ENCODE measurements at regions not wholly inside any gene's neighbourhood (a gene's known extent, or its start where the extent isn't known, plus 50 kb on each side); places are given as distances from the start of the nearest gene placed in this dataset.

GRCh38 chr5:174436750-174437149 lies 287.6 kb upstream of the MSX2 start:
- in situ Hi-C loops (cut with MboI; ENCODE audit: low sequenced_read_pairs in 4 of 4) = no loop called here
- Histone ChIP-seq H3K36me3 (no peaks in the 10 kb centered on the region), H3K27me3 (peaks cover 0 to 6% (median 0%) of the 10 kb centered on the region in 3 donors), H3K27ac (no peak overlapping the region), H3K4me3 (no peak overlapping the region), H3K4me1 (no peaks in the 10 kb centered on the region), H3K9me3 (no peaks in the 10 kb centered on the region)
- DNase-seq = no peak
- TF ChIP-seq POLR2A (IDR thresholded peaks at IDR 0.05) (no peak), CTCF (IDR thresholded peaks at IDR 0.05 in 4 of 5, conservative IDR thresholded peaks at IDR 0.05 in 1 of 5) (no peak)
- intact Hi-C loops (cut with DNase I; ENCODE audit: low total_unique reads) = no loop called here
- no peak for ATAC-seq

- H3K9me3 ChIP-seq = no peaks in the 10 kb centered on the region
- ATAC-seq (no peak), DNase-seq (no peak)
- in situ Hi-C loops (cut with MboI; ENCODE audit: low sequenced_read_pairs in 4 of 4) = no loop called here
- H3K36me3 ChIP-seq = no peaks in the 10 kb centered on the region
- TF ChIP-seq POLR2A (IDR thresholded peaks at IDR 0.05) = no peak
- TF ChIP-seq CTCF (IDR thresholded peaks at IDR 0.05 in 4 of 5, conservative IDR thresholded peaks at IDR 0.05 in 1 of 5) = no peak
- intact Hi-C loops (cut with DNase I; ENCODE audit: low total_unique reads) = no loop called here
- no peak overlapping the region for H3K27ac ChIP-seq
- no peaks in the 10 kb centered on the region for H3K4me1 ChIP-seq
- no peaks in the 10 kb centered on the region for H3K27me3 ChIP-seq
- H3K4me3 ChIP-seq = no peak overlapping the region
These were observed 279.7 kb upstream of the MSX2 start for GRCh38 chr5:174444479-174445188.

- ATAC-seq = no peak
- peaks cover 0 to 4% (median 0%) of the 10 kb centered on the region in 3 donors for H3K27me3 ChIP-seq
These were observed 277.9 kb upstream of the MSX2 start for GRCh38 chr5:174446446-174446845.

GRCh38 chr5:174446988-174447387 lies 277.4 kb upstream of the MSX2 start:
- H3K4me3 ChIP-seq = no peak overlapping the region
- no peak for TF ChIP-seq POLR2A (IDR thresholded peaks at IDR 0.05)
- TF ChIP-seq CTCF (IDR thresholded peaks at IDR 0.05 in 4 of 5, conservative IDR thresholded peaks at IDR 0.05 in 1 of 5) = no peak
- H3K36me3 ChIP-seq = no peaks in the 10 kb centered on the region
- DNase-seq = no peak
- in situ Hi-C loops (cut with MboI; ENCODE audit: low sequenced_read_pairs in 4 of 4) = no loop called here
- no peak for ATAC-seq
- no peaks in the 10 kb centered on the region for H3K9me3 ChIP-seq
- no peaks in the 10 kb centered on the region for H3K4me1 ChIP-seq
- intact Hi-C loops (cut with DNase I; ENCODE audit: low total_unique reads) = no loop called here
- no peak overlapping the region for H3K27ac ChIP-seq
- peaks cover 0 to 4% (median 0%) of the 10 kb centered on the region in 3 donors for H3K27me3 ChIP-seq

More at GRCh38 chr5:174446446-174446845, 277.9 kb upstream of the MSX2 start:
- intact Hi-C loops (cut with DNase I; ENCODE audit: low total_unique reads) (no loop called here), in situ Hi-C loops (cut with MboI; ENCODE audit: low sequenced_read_pairs in 4 of 4) (no loop called here)
- Histone ChIP-seq H3K4me3 (no peak overlapping the region), H3K27ac (no peak overlapping the region), H3K9me3 (no peaks in the 10 kb centered on the region), H3K36me3 (no peaks in the 10 kb centered on the region), H3K4me1 (no peaks in the 10 kb centered on the region)
- DNase-seq = no peak
- TF ChIP-seq POLR2A (IDR thresholded peaks at IDR 0.05) (no peak), CTCF (IDR thresholded peaks at IDR 0.05 in 4 of 5, conservative IDR thresholded peaks at IDR 0.05 in 1 of 5) (no peak)

- Histone ChIP-seq H3K27me3 (peaks cover 0 to 4% (median 0%) of the 10 kb centered on the region in 3 donors), H3K4me1 (no peaks in the 10 kb centered on the region), H3K4me3 (no peak overlapping the region), H3K9me3 (no peaks in the 10 kb centered on the region), H3K27ac (no peak overlapping the region), H3K36me3 (no peaks in the 10 kb centered on the region)
- no peak for TF ChIP-seq POLR2A (IDR thresholded peaks at IDR 0.05)
- no peak for TF ChIP-seq CTCF (IDR thresholded peaks at IDR 0.05 in 4 of 5, conservative IDR thresholded peaks at IDR 0.05 in 1 of 5)
- ATAC-seq = no peak
- in situ Hi-C loops (cut with MboI; ENCODE audit: low sequenced_read_pairs in 4 of 4) = no loop called here
- intact Hi-C loops (cut with DNase I; ENCODE audit: low total_unique reads) = no loop called here
- no peak for DNase-seq
These were observed 276.3 kb upstream of the MSX2 start for GRCh38 chr5:174448041-174448440.

Measured in gastrocnemius medialis (tissue), 4 donors.